GM21619 (cell line): ENCODE measurements at regions not wholly inside any gene's neighbourhood (a gene's known extent, or its start where the extent isn't known, plus 50 kb on each side); places are given as distances from the start of the nearest gene placed in this dataset.
"Not testable (repeated sequence)": the region's sequence is repeated elsewhere in the genome, so short reads cannot be mapped to it uniquely, and the experiment has no call there.

ENCODE experiments used
- ATAC-seq: cut with Tn5 transposase; IDR thresholded peaks from one replicate; pipeline ENCODE4 v1.9.1; 2021; ENCODE audit not compliant: unreplicated experiment

DNA sequence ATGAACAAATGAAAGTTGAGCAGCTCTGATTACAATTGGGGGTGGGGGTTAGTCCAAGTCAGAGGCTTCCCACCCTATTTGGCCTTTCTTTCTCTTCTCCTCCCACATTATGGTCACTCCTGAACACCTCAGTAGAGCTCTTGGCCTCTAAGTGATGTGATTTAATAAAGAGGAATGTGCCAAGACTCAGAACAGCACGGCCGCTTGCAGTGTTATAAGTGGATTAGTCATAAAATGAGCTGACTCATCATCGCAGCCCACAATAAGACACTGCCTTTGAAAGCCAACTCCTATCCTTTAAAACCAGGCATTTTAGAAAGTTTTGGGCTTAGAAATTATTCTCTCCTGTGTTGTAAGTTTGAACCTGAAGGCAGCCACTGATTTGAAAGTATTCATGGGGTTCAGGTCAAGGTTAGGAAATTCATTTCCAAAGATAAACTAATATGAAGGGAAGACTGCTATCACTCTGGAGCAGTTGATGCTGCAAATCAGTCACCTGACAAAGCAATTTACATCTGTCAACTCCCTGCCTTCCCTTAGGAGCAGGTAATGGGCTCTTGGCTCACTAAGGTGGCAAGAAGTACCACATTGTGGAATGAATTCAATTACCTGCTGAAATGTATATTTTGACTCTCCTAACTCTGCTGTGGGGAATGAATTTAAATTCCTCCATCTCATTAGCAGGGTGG, 283.6 kb upstream of the NMUR2 start:
- ATAC-seq, result no peak

- ATAC-seq, result no peak
Measured at GRCh38 chr5:152689250-152689711, 284.2 kb upstream of the NMUR2 start.

DNA sequence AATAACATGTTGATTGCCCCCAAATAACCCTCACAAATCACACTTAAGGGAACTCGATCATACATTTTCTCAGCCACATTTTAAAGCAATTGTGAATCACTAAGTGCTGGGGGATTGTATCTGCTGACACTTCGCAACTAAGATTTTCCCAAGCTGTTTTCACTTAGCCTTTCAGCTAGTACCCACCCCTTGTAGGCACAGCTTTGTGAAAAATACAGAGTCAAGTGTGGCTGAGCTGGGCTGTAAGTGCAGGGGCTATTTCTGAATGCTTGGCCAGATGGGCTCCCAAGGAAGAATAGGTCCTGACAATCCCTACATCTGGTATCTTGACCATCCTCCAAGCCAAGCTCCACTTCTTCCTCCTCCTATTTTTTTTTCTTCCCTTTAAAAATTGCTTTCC, 289.2 kb upstream of the NMUR2 start:
- ATAC-seq, result no peak

GRCh38 chr5:152701305-152701949, 296.3 kb upstream of the NMUR2 start:
- no peak for ATAC-seq

DNA sequence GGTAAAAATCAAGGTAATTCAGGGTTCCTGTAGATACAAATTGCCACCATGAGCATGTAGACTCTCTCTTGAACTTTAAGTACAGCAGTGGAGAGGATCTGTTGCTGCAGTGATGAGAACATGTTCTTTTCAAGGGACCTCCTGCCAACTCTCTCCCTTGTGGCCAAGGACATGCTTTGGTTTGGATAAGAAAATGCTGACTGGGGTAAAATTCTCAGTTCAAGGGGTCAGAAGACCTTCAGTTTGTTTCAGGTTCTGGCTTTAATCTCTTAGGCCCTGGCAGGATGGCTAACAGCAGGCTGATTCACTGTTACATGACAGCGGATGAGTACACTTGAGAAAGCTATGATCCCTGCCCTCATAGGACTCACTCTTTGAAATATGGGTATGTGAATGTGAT, 299.2 kb upstream of the NMUR2 start:
- ATAC-seq, result no peak

GRCh38 chr5:152711801-152712388, 306.8 kb upstream of the NMUR2 start:
- ATAC-seq, result no peak

GRCh38 chr5:152717393-152717792, 312.3 kb upstream of the NMUR2 start:
- no peak for ATAC-seq

- ATAC-seq, result no peak
Measured at GRCh38 chr5:152723482-152723881, 318.4 kb upstream of the NMUR2 start.

GRCh38 chr5:152730176-152730575, 325.1 kb upstream of the NMUR2 start:
- no peak for ATAC-seq

DNA sequence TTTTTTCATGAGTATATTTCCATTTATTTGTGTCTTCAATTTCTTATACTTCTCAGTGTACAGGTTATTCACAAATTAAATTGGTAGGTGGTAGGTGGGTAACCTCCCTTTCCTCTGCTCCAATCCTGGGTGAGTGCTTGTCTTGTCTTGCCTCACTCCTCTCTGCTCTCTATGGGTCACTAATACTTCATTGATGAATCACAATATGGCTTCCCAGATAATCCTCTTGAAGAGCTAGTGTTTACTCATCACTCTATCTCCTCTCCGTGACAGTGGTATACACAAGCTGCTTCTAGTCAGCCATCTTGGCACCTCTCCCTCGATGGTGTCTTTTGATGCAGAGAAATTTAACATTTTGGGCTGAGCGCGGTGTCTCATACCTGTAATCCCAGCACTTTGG, 331.8 kb upstream of the NMUR2 start:
- ATAC-seq, result no peak

DNA sequence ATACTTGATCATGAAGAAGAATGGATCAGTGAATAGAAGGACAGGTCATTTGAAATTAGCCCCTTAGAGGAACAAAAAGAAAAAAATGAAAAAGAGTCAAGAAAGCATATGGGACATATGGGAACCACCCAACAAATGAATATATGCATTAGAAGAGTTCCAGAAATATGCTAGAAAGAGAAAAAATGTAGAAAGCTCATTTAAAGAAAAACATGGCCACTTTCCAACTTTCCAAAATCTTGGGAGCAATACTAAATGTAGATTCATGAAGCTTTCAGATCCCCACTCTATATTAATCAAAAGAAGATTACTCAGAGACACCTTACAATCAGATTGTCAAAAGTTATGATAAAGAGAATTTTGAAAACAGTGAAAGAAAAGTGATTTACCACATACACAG, 334.8 kb upstream of the NMUR2 start:
- no peak for ATAC-seq

DNA sequence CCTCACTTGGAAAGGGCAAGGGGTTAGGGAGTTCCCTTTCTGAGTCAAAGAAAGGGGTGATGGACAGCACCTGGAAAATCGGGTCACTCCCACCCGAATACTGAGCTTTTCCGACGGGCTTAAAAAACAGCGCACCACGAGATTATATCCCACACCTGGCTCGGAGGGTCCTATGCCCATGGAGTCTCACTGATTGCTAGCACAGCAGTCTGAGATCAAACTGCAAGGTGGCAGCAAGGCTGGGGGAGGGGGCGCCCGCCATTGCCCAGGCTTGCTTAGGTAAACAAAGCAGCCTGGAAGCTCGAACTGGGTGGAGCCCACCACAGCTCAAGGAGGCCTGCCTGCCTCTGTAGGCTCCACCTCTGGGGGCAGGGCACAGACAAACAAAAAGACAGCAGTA, 336.0 kb upstream of the NMUR2 start:
- ATAC-seq, result not testable (repeated sequence)

DNA sequence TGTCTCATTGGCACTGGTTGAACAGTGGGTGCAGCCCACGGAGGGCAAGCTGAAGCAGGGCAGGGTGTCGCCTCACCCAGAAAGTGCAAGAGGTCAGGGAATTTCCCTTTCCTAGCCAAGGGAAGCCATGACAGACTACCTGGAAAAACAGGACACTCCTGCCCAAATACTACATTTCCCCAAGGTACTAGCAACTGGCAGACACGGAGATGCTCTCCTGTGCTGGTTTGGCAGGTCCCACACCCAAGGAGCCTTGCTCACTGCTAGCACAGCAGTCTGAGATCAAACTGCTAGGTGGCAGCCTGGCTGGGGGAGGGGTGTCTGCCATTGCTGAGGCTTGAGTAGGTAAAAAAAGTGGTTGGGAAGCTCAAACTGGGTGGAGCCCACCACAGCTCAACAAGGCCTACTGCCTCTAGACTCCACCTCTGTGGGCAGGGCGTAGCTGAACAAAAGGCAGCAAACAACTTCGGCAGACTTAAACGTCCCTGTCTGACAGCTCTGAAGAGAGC, 382.7 kb upstream of the NMUR2 start:
- not testable (repeated sequence) for ATAC-seq

GRCh38 chr5:152801886-152802285, 396.8 kb upstream of the NMUR2 start:
- no peak for ATAC-seq

GRCh38 chr5:152804179-152804578, 399.1 kb upstream of the NMUR2 start:
- no peak for ATAC-seq

- ATAC-seq, result no peak
Measured at GRCh38 chr5:152811988-152812387, 406.9 kb upstream of the NMUR2 start.

DNA sequence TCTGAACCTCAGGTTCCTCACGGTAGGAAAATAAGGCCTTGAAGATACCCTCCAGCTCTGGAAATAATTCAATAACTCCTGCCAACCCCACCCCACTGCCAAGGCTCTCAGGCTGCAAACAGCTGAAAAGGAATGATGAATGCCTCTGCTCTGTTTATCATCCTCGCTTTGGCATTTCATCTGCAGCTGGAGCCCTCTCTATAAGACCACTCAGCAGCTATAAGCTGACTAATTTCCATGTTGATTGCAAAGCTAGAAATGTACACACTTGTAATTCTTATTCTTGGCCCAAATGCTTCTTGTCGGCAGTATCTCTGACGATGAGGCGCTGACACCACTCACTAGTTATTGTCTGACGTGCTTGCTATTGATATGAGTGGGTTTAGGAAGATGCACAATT, 408.4 kb upstream of the NMUR2 start:
- ATAC-seq, result no peak

DNA sequence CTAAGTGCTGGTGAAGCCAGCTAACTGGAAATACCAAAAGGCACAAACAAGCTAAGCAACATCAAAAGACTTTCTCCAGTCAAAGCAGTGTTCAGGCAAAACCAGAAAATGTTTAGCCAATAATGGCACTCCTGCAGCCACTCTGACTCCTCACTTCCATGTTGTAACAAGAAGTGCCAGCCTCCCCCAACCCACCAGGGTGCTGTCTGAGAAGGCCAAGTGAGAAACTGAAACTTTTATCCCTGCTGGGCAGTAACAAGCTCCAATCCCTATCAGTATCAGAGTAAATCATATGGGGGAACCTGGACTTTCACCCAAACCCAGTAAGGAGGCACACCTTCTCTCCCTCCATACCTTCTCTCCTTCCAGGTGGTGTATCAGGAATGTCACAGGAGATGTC, 414.8 kb upstream of the NMUR2 start:
- no peak for ATAC-seq

GRCh38 chr5:152824316-152824715, 419.2 kb upstream of the NMUR2 start:
- ATAC-seq, result no peak

DNA sequence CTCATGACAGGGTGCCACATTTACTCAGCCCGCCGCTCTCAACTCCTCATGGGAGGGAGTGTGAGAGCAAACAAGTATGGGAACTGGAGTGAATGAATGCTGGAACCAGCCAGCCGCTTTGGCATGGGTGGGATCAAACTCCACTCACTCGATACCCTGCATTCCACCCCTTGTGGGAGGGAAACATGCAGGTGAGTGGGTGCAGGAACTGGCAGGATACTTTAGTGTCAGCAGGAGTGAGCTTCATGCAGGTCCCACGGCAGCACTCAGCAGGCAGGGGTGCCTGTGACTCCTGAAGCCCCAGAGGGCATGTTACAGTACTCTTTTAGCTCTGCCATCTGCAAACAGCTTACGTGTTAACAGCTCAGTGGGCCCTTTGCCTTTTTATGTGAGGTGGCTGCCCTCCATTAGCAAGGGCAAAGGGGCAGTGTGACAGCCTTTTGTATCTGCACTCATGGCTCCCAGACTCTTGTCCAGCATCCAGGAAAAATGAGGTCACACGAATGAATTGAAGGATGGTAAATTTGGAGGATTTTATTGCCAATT, 433.2 kb upstream of the NMUR2 start:
- ATAC-seq, result no peak

DNA sequence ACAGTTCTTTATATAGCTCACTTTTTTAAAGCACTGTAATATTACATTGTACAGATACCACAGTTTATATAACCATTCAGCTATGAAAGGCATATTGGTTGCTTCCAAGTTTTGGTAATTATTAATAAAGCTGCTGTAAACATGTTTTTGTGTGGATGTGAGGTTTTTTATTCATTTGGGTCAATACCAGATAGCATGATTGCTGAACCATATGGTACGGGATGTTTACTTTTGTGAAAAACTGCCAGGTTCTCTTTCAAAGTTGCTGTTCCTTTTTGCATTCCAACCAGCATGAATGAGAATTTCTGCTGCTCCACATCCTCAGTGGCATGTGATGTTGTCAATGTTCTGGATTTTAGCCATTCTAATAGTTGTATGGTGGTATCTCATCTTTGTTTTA, 439.6 kb upstream of the NMUR2 start:
- no peak for ATAC-seq

GRCh38 chr5:152853361-152853760, 448.3 kb upstream of the NMUR2 start:
- no peak for ATAC-seq
